HAP-1 (cell line): ENCODE measurements at regions not wholly inside any gene's neighbourhood (a gene's known extent, or its start where the extent isn't known, plus 50 kb on each side); places are given as distances from the start of the nearest gene placed in this dataset.

Source experiments
- DNase-seq, 2 experiments: peaks; one replicate each; pipeline ENCODE4 v3.0.0-alpha.2; 2016 to 2020; ENCODE audit warnings: low spot score in 2 of 2
- H3K27me3 ChIP-seq: fragments of 250-450 bp; sonication (Bioruptor Pico); 2 replicates; pipeline ENCODE4 v1.5.1; 2020; ENCODE audit warnings: low read depth, mild to moderate bottlenecking, moderate library complexity
- H3K36me3 ChIP-seq: fragments of 250-450 bp; sonication (Bioruptor Pico); replicated peaks from 2 replicates; pipeline ENCODE4 v1.5.1; 2020; ENCODE audit warnings: mild to moderate bottlenecking
- H3K4me1 ChIP-seq: fragments of 250-450 bp; sonication (Bioruptor Pico); 2 replicates; pipeline ENCODE4 v1.5.1; 2020; ENCODE audit warnings: mild to moderate bottlenecking
- H3K4me3 ChIP-seq: fragments of 250-450 bp; sonication (Bioruptor Pico); 2 replicates; pipeline ENCODE4 v1.5.1; 2020; ENCODE audit warnings: mild to moderate bottlenecking, moderate library complexity
- H3K9me3 ChIP-seq: fragments of 250-450 bp; sonication (Bioruptor Pico); 2 replicates; pipeline ENCODE4 v1.5.1; 2020; ENCODE audit warnings: mild to moderate bottlenecking, moderate library complexity
- in situ Hi-C: fragments of 300-500 bp; cut with MboI; formaldehyde crosslinking; loops from 3 replicates; pipeline ENCODE4 v1.14.3; 2020; ENCODE audit warnings: low sequenced_read_pairs, inconsistent platforms, mixed read lengths

DNA sequence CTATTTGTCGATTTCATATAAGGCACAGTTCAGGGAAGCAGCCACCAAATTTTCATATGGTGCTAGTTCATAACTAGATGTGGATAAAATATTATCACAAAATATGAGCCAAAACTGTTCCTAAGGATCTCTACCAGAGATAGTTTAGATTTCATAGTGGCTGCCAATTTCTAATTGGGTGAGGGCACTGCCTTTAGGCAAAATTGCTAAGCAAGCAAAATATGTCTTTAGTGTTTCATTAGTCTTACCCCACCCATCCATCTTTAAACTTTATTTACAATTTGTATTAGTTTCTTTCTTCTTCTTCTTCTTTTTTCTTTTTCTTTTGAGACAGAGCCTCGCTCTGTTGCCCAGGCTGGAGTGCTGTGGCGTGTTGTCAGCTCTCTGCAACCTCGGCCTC, 77.1 kb upstream of the SLC4A10 start:
- Histone ChIP-seq H3K4me3 (no peak overlapping the region), H3K4me1 (no peaks in the 10 kb centered on the region), H3K36me3 (no peaks in the 10 kb centered on the region), H3K9me3 (no peaks in the 10 kb centered on the region), H3K27me3 (0 out of 2 replicates have a peak, but pooled peaks cover 3% of the 10 kb centered on the region)
- DNase-seq: no peak
- in situ Hi-C loops: no loop called here

- in situ Hi-C loops: loop anchor here (25.0 kb wide), 1 partner anchor 265 kb away; no protein-coding TSS in a partner anchor
- Histone ChIP-seq H3K9me3 (no peaks in the 10 kb centered on the region), H3K4me3 (no peak overlapping the region), H3K36me3 (no peaks in the 10 kb centered on the region), H3K27me3 (0 out of 2 replicates have a peak, but pooled peaks cover 3% of the 10 kb centered on the region), H3K4me1 (no peaks in the 10 kb centered on the region)
- DNase-seq: no peak
These were observed 72.2 kb upstream of the SLC4A10 start for GRCh38 chr2:161552015-161552414.

DNA sequence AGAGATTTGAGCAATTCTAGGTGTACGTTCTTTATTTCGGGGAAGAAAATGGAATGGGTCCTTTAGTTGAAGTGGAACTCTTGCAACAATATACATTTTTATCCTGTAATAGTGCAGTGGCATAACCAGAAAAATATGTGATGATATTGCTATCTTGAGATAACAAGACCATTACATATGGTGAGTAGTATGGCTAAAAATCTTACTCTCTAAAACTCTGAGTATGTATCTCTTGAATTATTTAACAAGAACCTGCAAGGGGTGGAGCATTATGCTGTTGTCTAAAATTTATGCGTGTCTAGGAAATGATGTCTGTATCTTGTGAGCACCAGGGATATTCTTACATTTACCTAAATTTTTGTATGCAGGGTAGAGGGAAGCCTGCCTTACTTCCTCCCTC, 68.4 kb upstream of the SLC4A10 start:
- no peaks in the 10 kb centered on the region for H3K9me3 ChIP-seq
- DNase-seq: no peak
- no peaks in the 10 kb centered on the region for H3K36me3 ChIP-seq
- in situ Hi-C loops: loop anchor here (25.0 kb wide), 1 partner anchor 269 kb away; no protein-coding TSS in a partner anchor
- H3K27me3 ChIP-seq: no peaks in the 10 kb centered on the region
- no peaks in the 10 kb centered on the region for H3K4me1 ChIP-seq
- no peak overlapping the region for H3K4me3 ChIP-seq

- in situ Hi-C loops: loop anchor here (25.0 kb wide), 1 partner anchor 269 kb away; no protein-coding TSS in a partner anchor
- Histone ChIP-seq H3K9me3 (no peaks in the 10 kb centered on the region), H3K4me1 (no peaks in the 10 kb centered on the region), H3K36me3 (no peaks in the 10 kb centered on the region), H3K27me3 (no peaks in the 10 kb centered on the region), H3K4me3 (no peak overlapping the region)
- no peak for DNase-seq
These were observed 67.8 kb upstream of the SLC4A10 start for GRCh38 chr2:161556440-161556839.

GRCh38 chr2:161557538-161557937, 66.7 kb upstream of the SLC4A10 start:
- Histone ChIP-seq H3K4me3 (no peak overlapping the region), H3K4me1 (no peaks in the 10 kb centered on the region), H3K36me3 (no peaks in the 10 kb centered on the region), H3K9me3 (no peaks in the 10 kb centered on the region), H3K27me3 (no peaks in the 10 kb centered on the region)
- in situ Hi-C loops: loop anchor here (25.0 kb wide), 1 partner anchor 270 kb away; no protein-coding TSS in a partner anchor
- no peak for DNase-seq

- Histone ChIP-seq H3K9me3 (no peaks in the 10 kb centered on the region), H3K27me3 (no peaks in the 10 kb centered on the region; the same call in 1 of the 2 replicates), H3K4me3 (no peak overlapping the region), H3K36me3 (no peaks in the 10 kb centered on the region), H3K4me1 (no peaks in the 10 kb centered on the region)
- in situ Hi-C loops: loop anchor here (25.0 kb wide), 1 partner anchor 278 kb away; no protein-coding TSS in a partner anchor
- DNase-seq: no peak
These were observed 59.3 kb upstream of the SLC4A10 start for GRCh38 chr2:161564906-161565305.

- H3K27me3 ChIP-seq: no peaks in the 10 kb centered on the region; the same call in 1 of the 2 replicates
- H3K9me3 ChIP-seq: no peaks in the 10 kb centered on the region
- no peaks in the 10 kb centered on the region for H3K4me1 ChIP-seq
- DNase-seq: no peak
- in situ Hi-C loops: loop anchor here (25.0 kb wide), 1 partner anchor 282 kb away; no protein-coding TSS in a partner anchor
- no peaks in the 10 kb centered on the region for H3K36me3 ChIP-seq
- no peak overlapping the region for H3K4me3 ChIP-seq
These were observed 54.8 kb upstream of the SLC4A10 start for GRCh38 chr2:161569401-161569800.

DNA sequence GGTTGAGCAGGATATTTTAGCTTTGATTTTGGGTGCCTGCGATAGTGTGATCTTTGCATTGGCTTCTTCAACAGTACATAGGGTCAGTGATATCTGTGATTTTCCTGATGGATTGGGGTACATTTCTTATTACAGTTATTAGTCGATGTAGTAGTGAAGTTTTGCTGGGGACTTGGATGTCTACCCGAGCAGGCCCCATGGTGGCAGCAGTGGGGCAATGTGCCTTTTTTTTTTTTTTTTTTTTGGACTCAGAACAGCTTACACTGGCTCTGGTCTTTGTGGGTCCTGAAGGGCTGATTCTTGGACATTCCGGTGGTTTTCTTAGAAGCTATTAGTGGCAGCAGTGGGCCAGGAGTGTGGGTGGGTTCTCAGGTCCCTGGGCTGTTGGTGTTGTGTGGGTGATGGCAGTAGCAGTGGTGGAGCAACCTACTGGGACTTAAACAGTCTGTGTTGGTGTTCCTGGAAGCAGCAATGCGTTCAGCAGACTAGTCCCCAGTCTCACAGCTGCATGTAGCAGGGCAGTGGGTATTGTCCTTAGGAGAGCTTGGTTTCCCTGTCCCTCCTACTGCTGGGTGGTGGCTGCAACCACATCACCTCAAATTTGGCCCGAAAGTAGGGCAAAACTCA, 53.7 kb upstream of the SLC4A10 start:
- in situ Hi-C loops: loop anchor here (25.0 kb wide), 1 partner anchor 283 kb away; no protein-coding TSS in a partner anchor
- no peak for DNase-seq
- H3K4me3 ChIP-seq: no peak overlapping the region
- no peaks in the 10 kb centered on the region for H3K4me1 ChIP-seq
- no peaks in the 10 kb centered on the region for H3K36me3 ChIP-seq
- no peaks in the 10 kb centered on the region for H3K9me3 ChIP-seq
- H3K27me3 ChIP-seq: no peaks in the 10 kb centered on the region; the same call in 1 of the 2 replicates

DNA sequence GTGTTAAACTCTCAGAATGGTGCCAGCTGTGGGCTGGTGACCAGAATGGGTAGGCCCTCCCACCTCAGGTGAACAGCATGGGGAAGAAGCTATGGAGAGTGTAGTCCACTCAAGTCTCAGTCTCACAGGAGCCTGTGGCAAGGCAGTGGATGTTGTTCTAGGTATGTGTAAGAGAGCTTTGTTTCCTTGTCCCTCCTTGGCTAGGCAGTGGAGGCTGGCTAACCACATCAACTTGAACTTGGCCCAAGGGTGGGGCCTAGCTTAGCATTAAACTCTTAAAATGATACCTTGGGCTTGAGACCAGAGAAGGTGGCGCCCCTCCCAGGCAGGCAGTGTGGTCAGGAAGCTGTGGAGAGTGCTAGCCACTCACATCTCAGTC, 53.2 kb upstream of the SLC4A10 start:
- H3K4me3 ChIP-seq: no peak overlapping the region
- H3K9me3 ChIP-seq: no peaks in the 10 kb centered on the region
- H3K27me3 ChIP-seq: no peaks in the 10 kb centered on the region; the same call in 1 of the 2 replicates
- H3K4me1 ChIP-seq: no peaks in the 10 kb centered on the region
- no peaks in the 10 kb centered on the region for H3K36me3 ChIP-seq
- DNase-seq: no peak
- in situ Hi-C loops: loop anchor here (25.0 kb wide), 1 partner anchor 284 kb away; no protein-coding TSS in a partner anchor
